HepG2 (cell line): ENCODE measurements at regions not wholly inside any gene's neighbourhood (a gene's known extent, or its start where the extent isn't known, plus 50 kb on each side); places are given as distances from the start of the nearest gene placed in this dataset.

Experiments
- CBX5 ChIP-seq: sonication (generic); formaldehyde crosslinking; IDR thresholded peaks from 2 replicates; pipeline ENCODE4 v1.4.0; 2020; ENCODE audit warnings: missing genetic modification reagents, borderline replicate concordance
- CREB3 ChIP-seq: sonication (generic); formaldehyde crosslinking; IDR thresholded peaks from 2 replicates; pipeline ENCODE4 v1.5.0; 2020; ENCODE audit warnings: missing genetic modification reagents
- FOSL2 ChIP-seq: sonication (generic); formaldehyde crosslinking; IDR thresholded peaks from 2 replicates; pipeline ENCODE4 v1.4.0; 2020; ENCODE audit warnings: missing genetic modification reagents
- KAT8 ChIP-seq: IDR thresholded peaks from 2 replicates; pipeline ENCODE4 v1.6.1; 2016; ENCODE audit warnings: missing genetic modification reagents, missing compliant biosample characterization
- KMT2B ChIP-seq: IDR thresholded peaks from 2 replicates; pipeline ENCODE4 v1.6.1; 2016; ENCODE audit warnings: missing genetic modification reagents, missing compliant biosample characterization
- ZNF563 ChIP-seq: sonication (generic); formaldehyde crosslinking; IDR thresholded peaks from 2 replicates; pipeline ENCODE4 v1.8.0; 2022; ENCODE audit warnings: mild to moderate bottlenecking, moderate library complexity, missing genetic modification reagents
- ZNF674 ChIP-seq: sonication (generic); formaldehyde crosslinking; IDR thresholded peaks from 2 replicates; pipeline ENCODE4 v1.5.0; 2020; ENCODE audit warnings: low read depth, mild to moderate bottlenecking, missing genetic modification reagents
- TF ChIP-seq, protein P1 (sequence below): sonication (generic); formaldehyde crosslinking; conservative IDR thresholded peaks from 2 replicates; pipeline ENCODE4 v1.8.0; 2022; ENCODE audit warnings: mild to moderate bottlenecking, moderate library complexity, missing genetic modification reagents
- TF ChIP-seq, protein P2 (sequence below): sonication (generic); formaldehyde crosslinking; IDR thresholded peaks from 2 replicates; pipeline ENCODE4 v1.5.0; 2020; ENCODE audit warnings: mild to moderate bottlenecking, missing genetic modification reagents, moderate library complexity
- TF ChIP-seq, protein P3 (sequence below): sonication (generic); formaldehyde crosslinking; IDR thresholded peaks from 2 replicates; pipeline ENCODE4 v1.4.0; 2020; ENCODE audit warnings: missing genetic modification reagents; ENCODE audit errors: not compliant biosample characterization
- TF ChIP-seq, protein P4 (sequence below): sonication (generic); formaldehyde crosslinking; IDR thresholded peaks from 2 replicates; pipeline ENCODE4 v1.4.0; 2020; ENCODE audit warnings: missing genetic modification reagents
- TF ChIP-seq, protein P5 (sequence below): sonication (generic); formaldehyde crosslinking; conservative IDR thresholded peaks from 2 replicates; pipeline ENCODE4 v1.4.0; 2020; ENCODE audit warnings: missing genetic modification reagents

- peak; percentile 12; the same call in 1 of the 2 replicates for TF ChIP-seq FOSL2
- TF ChIP-seq, protein P1, sequence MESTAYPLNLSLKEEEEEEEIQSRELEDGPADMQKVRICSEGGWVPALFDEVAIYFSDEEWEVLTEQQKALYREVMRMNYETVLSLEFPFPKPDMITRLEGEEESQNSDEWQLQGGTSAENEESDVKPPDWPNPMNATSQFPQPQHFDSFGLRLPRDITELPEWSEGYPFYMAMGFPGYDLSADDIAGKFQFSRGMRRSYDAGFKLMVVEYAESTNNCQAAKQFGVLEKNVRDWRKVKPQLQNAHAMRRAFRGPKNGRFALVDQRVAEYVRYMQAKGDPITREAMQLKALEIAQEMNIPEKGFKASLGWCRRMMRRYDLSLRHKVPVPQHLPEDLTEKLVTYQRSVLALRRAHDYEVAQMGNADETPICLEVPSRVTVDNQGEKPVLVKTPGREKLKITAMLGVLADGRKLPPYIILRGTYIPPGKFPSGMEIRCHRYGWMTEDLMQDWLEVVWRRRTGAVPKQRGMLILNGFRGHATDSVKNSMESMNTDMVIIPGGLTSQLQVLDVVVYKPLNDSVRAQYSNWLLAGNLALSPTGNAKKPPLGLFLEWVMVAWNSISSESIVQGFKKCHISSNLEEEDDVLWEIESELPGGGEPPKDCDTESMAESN (CRISPR knock-in tag) = 0 out of 2 replicates have a peak, but pooled peaks have one; percentile 53
- TF ChIP-seq, protein P2, sequence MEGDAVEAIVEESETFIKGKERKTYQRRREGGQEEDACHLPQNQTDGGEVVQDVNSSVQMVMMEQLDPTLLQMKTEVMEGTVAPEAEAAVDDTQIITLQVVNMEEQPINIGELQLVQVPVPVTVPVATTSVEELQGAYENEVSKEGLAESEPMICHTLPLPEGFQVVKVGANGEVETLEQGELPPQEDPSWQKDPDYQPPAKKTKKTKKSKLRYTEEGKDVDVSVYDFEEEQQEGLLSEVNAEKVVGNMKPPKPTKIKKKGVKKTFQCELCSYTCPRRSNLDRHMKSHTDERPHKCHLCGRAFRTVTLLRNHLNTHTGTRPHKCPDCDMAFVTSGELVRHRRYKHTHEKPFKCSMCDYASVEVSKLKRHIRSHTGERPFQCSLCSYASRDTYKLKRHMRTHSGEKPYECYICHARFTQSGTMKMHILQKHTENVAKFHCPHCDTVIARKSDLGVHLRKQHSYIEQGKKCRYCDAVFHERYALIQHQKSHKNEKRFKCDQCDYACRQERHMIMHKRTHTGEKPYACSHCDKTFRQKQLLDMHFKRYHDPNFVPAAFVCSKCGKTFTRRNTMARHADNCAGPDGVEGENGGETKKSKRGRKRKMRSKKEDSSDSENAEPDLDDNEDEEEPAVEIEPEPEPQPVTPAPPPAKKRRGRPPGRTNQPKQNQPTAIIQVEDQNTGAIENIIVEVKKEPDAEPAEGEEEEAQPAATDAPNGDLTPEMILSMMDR (CRISPR knock-in tag) = peak; percentile 34
- TF ChIP-seq, protein P3, sequence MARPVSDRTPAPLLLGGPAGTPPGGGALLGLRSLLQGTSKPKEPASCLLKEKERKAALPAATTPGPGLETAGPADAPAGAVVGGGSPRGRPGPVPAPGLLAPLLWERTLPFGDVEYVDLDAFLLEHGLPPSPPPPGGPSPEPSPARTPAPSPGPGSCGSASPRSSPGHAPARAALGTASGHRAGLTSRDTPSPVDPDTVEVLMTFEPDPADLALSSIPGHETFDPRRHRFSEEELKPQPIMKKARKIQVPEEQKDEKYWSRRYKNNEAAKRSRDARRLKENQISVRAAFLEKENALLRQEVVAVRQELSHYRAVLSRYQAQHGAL (CRISPR knock-in tag) = no peak
- no peak for TF ChIP-seq CBX5 (CRISPR knock-in tag)
- 0 out of 2 replicates have a peak, but pooled peaks have one; percentile 20 for TF ChIP-seq KMT2B (CRISPR knock-in tag)
- TF ChIP-seq, protein P4, sequence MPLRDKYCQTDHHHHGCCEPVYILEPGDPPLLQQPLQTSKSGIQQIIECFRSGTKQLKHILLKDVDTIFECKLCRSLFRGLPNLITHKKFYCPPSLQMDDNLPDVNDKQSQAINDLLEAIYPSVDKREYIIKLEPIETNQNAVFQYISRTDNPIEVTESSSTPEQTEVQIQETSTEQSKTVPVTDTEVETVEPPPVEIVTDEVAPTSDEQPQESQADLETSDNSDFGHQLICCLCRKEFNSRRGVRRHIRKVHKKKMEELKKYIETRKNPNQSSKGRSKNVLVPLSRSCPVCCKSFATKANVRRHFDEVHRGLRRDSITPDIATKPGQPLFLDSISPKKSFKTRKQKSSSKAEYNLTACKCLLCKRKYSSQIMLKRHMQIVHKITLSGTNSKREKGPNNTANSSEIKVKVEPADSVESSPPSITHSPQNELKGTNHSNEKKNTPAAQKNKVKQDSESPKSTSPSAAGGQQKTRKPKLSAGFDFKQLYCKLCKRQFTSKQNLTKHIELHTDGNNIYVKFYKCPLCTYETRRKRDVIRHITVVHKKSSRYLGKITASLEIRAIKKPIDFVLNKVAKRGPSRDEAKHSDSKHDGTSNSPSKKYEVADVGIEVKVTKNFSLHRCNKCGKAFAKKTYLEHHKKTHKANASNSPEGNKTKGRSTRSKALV (CRISPR knock-in tag) = peak; percentile 65; the same call in 1 of the 2 replicates
- TF ChIP-seq ZNF563 (CRISPR knock-in tag) = 0 out of 2 replicates have a peak, but pooled peaks have one; percentile 23
- TF ChIP-seq KAT8 (CRISPR knock-in tag) = 0 out of 2 replicates have a peak, but pooled peaks have one; percentile 37
- TF ChIP-seq, protein P5, sequence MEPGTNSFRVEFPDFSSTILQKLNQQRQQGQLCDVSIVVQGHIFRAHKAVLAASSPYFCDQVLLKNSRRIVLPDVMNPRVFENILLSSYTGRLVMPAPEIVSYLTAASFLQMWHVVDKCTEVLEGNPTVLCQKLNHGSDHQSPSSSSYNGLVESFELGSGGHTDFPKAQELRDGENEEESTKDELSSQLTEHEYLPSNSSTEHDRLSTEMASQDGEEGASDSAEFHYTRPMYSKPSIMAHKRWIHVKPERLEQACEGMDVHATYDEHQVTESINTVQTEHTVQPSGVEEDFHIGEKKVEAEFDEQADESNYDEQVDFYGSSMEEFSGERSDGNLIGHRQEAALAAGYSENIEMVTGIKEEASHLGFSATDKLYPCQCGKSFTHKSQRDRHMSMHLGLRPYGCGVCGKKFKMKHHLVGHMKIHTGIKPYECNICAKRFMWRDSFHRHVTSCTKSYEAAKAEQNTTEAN (CRISPR knock-in tag) = 0 out of 2 replicates have a peak, but pooled peaks have one; percentile 41
- 0 out of 2 replicates have a peak, but pooled peaks have one; percentile 59 for TF ChIP-seq CREB3 (CRISPR knock-in tag)
- TF ChIP-seq ZNF674 = no peak
These were observed 52.0 kb upstream of the ULK4 start (continued) for GRCh38 chr3:42013691-42014457.
